ENCODE measurements at regions not wholly inside any gene's neighbourhood (a gene's known extent, or its start where the extent isn't known, plus 50 kb on each side); places are given as distances from the start of the nearest gene placed in this dataset.

GRCh38 chr11:103812680-103813079 is 223.8 kb upstream of the DDI1 start:
- TF ChIP-seq MEIS1 (CRISPR knock-in tag; IDR thresholded peaks at IDR 0.05; ENCODE audit: borderline replicate concordance), result no peak
- no peak for TF ChIP-seq FEZF1 (tag by site-specific recombination; IDR thresholded peaks at IDR 0.05)

All from HEK293 (cell line).